IPS-NIHi11 (cell line): ENCODE measurements at regions not wholly inside any gene's neighbourhood (a gene's known extent, or its start where the extent isn't known, plus 50 kb on each side); places are given as distances from the start of the nearest gene placed in this dataset.
"Not testable (repeated sequence)": the region's sequence is repeated elsewhere in the genome, so short reads cannot be mapped to it uniquely, and the experiment has no call there.

Experiments used
- DNase-seq: peaks from one replicate; pipeline ENCODE4 v3.0.0; 2012; ENCODE audit warnings: mixed read lengths, low spot score

- no peak for DNase-seq
Observed at GRCh38 chr5:89556215-89556913, 673.4 kb upstream of the MEF2C start.

GRCh38 chr5:89546657-89547056, 663.7 kb upstream of the MEF2C start:
- no peak for DNase-seq

GRCh38 chr5:89545626-89546025, 662.6 kb upstream of the MEF2C start:
- no peak for DNase-seq

- DNase-seq, result no peak
Observed at GRCh38 chr5:89545076-89545475, 662.1 kb upstream of the MEF2C start.

- DNase-seq, result no peak
Observed at GRCh38 chr5:89542736-89543135, 659.8 kb upstream of the MEF2C start.

GRCh38 chr5:89537800-89538199, 654.8 kb upstream of the MEF2C start:
- DNase-seq, result no peak

GRCh38 chr5:89536020-89536419, 653.0 kb upstream of the MEF2C start:
- no peak for DNase-seq

GRCh38 chr5:89535411-89535810, 652.4 kb upstream of the MEF2C start:
- no peak for DNase-seq

- no peak for DNase-seq
Observed at GRCh38 chr5:89534331-89534730, 651.3 kb upstream of the MEF2C start.

- no peak for DNase-seq
Observed at GRCh38 chr5:89524785-89525184, 641.8 kb upstream of the MEF2C start.

GRCh38 chr5:89523867-89524266, 640.9 kb upstream of the MEF2C start:
- not testable (repeated sequence) for DNase-seq

- no peak for DNase-seq
Observed at GRCh38 chr5:89520771-89521170, 637.8 kb upstream of the MEF2C start.

GRCh38 chr5:89513299-89514044, 630.5 kb upstream of the MEF2C start:
- DNase-seq, result no peak

- no peak for DNase-seq
Observed at GRCh38 chr5:89504051-89504450, 621.1 kb upstream of the MEF2C start.

GRCh38 chr5:89499787-89500186, 616.8 kb upstream of the MEF2C start:
- DNase-seq, result no peak

GRCh38 chr5:89498699-89499098, 615.7 kb upstream of the MEF2C start:
- no peak for DNase-seq

GRCh38 chr5:89493414-89493813, 610.4 kb upstream of the MEF2C start:
- no peak for DNase-seq

GRCh38 chr5:89484962-89485361, 602.0 kb upstream of the MEF2C start:
- DNase-seq, result no peak

GRCh38 chr5:89480406-89481007, 597.5 kb upstream of the MEF2C start:
- no peak for DNase-seq

- no peak for DNase-seq
Observed at GRCh38 chr5:89478851-89479250, 595.9 kb upstream of the MEF2C start.

- no peak for DNase-seq
Observed at GRCh38 chr5:89473196-89473595, 590.2 kb upstream of the MEF2C start.

- DNase-seq, result no peak
Observed at GRCh38 chr5:89471541-89471940, 588.6 kb upstream of the MEF2C start.

- DNase-seq, result no peak
Observed at GRCh38 chr5:89471115-89471514, 588.1 kb upstream of the MEF2C start.
